ENCODE measurements at regions not wholly inside any gene's neighbourhood (a gene's known extent, or its start where the extent isn't known, plus 50 kb on each side); places are given as distances from the start of the nearest gene placed in this dataset.

GRCh38 chr4:11488657-11489452 lies 60.2 kb upstream of the HS3ST1 start:
- BruUV-seq (replicated peaks), result no TSS peak
- H4K5ac ChIP-seq (ENCODE audit: low read depth, low read length), result no peak overlapping the region
- H2AK9ac ChIP-seq (replicated peaks; ENCODE audit: low read depth, low read length, poor library complexity), result no peak overlapping the region
- H3K23ac ChIP-seq (ENCODE audit: low read depth, low read length), result no peak overlapping the region
- no peak overlapping the region for H3K27ac ChIP-seq (ENCODE audit: insufficient read depth, low read length)
- no peak overlapping the region for H3K9ac ChIP-seq (ENCODE audit: low read depth, low read length)
- no peaks in the 10 kb centered on the region for H3K27me3 ChIP-seq (ENCODE audit: control insufficient read depth, insufficient read depth, low read length)
- no peaks in the 10 kb centered on the region for H3K9me1 ChIP-seq (ENCODE audit: insufficient read depth, low read length)
- CTCF ChIA-PET, result no interaction called here
- no peak overlapping the region for H2BK5ac ChIP-seq (ENCODE audit: low read depth, low read length, poor library complexity, severe bottlenecking)
- no peaks in the 10 kb centered on the region for H3K4me1 ChIP-seq (ENCODE audit: control insufficient read depth, insufficient read depth, low read length)
- no peak overlapping the region for H3K14ac ChIP-seq (replicated peaks; ENCODE audit: low read depth, low read length)
- H4K8ac ChIP-seq (ENCODE audit: low read depth in 2 of 2, low read length in 2 of 2), result no peak overlapping the region
- no peaks in the 10 kb centered on the region for H3K79me1 ChIP-seq (ENCODE audit: low read depth in 1 of 2, low read length in 2 of 2)
- H3K4me2 ChIP-seq (ENCODE audit: low read depth, low read length), result no peak overlapping the region
- no peak overlapping the region for H2AFZ ChIP-seq (replicated peaks; ENCODE audit: low read length, poor library complexity)
- no peak overlapping the region for H2BK20ac ChIP-seq (ENCODE audit: low read depth, low read length)
- WGBS, 2 experiments (ENCODE audit: extremely low coverage in 2 of 2, insufficient read length in 1 of 2), result 86 to 100% methylated on average over 1 to 2 of the region's 6 CpGs
- H2BK120ac ChIP-seq (ENCODE audit: low read depth, low read length), result no peak overlapping the region
- H4K20me1 ChIP-seq (ENCODE audit: insufficient read depth, low read length), result no peaks in the 10 kb centered on the region
- H3K4me3 ChIP-seq (ENCODE audit: insufficient read depth, low read depth, low read length), result no peak overlapping the region
- H3K18ac ChIP-seq (ENCODE audit: low read depth, low read length), result no peak overlapping the region
- H3K56ac ChIP-seq (ENCODE audit: extremely low read depth, insufficient read depth, low read length), result no peak overlapping the region
- no peak overlapping the region for H4K91ac ChIP-seq (ENCODE audit: insufficient read depth, low read depth, low read length)
- DNase-seq (no peak), ATAC-seq (ENCODE audit: low read depth) (no peak)
- H3K4ac ChIP-seq (ENCODE audit: low read depth, low read length), result no peak overlapping the region
- dilution Hi-C loops (cut with HindIII; ENCODE audit: low sequenced_read_pairs, unreplicated experiment), result no loop called here
- no peaks in the 10 kb centered on the region for H3K36me3 ChIP-seq (ENCODE audit: control insufficient read depth, insufficient read depth, low read length)
- in situ Hi-C loops (cut with MboI; ENCODE audit: low sequenced_read_pairs), result no loop called here
- no peak overlapping the region for H2AK5ac ChIP-seq (ENCODE audit: low read depth, low read length)
- no peaks in the 10 kb centered on the region for H3K9me3 ChIP-seq (ENCODE audit: control insufficient read depth, insufficient read depth, low read length)
- TF ChIP-seq, protein P1, sequence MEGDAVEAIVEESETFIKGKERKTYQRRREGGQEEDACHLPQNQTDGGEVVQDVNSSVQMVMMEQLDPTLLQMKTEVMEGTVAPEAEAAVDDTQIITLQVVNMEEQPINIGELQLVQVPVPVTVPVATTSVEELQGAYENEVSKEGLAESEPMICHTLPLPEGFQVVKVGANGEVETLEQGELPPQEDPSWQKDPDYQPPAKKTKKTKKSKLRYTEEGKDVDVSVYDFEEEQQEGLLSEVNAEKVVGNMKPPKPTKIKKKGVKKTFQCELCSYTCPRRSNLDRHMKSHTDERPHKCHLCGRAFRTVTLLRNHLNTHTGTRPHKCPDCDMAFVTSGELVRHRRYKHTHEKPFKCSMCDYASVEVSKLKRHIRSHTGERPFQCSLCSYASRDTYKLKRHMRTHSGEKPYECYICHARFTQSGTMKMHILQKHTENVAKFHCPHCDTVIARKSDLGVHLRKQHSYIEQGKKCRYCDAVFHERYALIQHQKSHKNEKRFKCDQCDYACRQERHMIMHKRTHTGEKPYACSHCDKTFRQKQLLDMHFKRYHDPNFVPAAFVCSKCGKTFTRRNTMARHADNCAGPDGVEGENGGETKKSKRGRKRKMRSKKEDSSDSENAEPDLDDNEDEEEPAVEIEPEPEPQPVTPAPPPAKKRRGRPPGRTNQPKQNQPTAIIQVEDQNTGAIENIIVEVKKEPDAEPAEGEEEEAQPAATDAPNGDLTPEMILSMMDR (conservative IDR thresholded peaks at IDR 0.05; ENCODE audit: low read depth, low read length), result no peak
- TF ChIP-seq RCOR1 (IDR thresholded peaks at IDR 0.05; ENCODE audit: insufficient replicate concordance, low read length) (no peak), CHD1 (IDR thresholded peaks at IDR 0.05; ENCODE audit: low read depth, low read length) (no peak), MAZ (IDR thresholded peaks at IDR 0.05; ENCODE audit: borderline replicate concordance, low read depth, low read length) (no peak), FOS (IDR thresholded peaks at IDR 0.05; ENCODE audit: low read depth, low read length) (no peak), CEBPB (IDR thresholded peaks at IDR 0.05; ENCODE audit: low read depth, low read length) (no peak), RAD21 (IDR thresholded peaks at IDR 0.05; ENCODE audit: low read length) (no peak), NFE2L2 (IDR thresholded peaks at IDR 0.05; ENCODE audit: low read depth, low read length) (no peak), RFX5 (IDR thresholded peaks at IDR 0.05; ENCODE audit: low read depth, low read length) (no peak), BHLHE40 (IDR thresholded peaks at IDR 0.05; ENCODE audit: low read depth, low read length) (no peak), POLR2A (IDR thresholded peaks at IDR 0.05; ENCODE audit: low read depth, low read length) (no peak)
- TF ChIP-seq, protein P2, sequence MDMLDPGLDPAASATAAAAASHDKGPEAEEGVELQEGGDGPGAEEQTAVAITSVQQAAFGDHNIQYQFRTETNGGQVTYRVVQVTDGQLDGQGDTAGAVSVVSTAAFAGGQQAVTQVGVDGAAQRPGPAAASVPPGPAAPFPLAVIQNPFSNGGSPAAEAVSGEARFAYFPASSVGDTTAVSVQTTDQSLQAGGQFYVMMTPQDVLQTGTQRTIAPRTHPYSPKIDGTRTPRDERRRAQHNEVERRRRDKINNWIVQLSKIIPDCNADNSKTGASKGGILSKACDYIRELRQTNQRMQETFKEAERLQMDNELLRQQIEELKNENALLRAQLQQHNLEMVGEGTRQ (IDR thresholded peaks at IDR 0.05; ENCODE audit: low read depth, low read length), result no peak
- intact Hi-C loops (cut with micrococcal nuclease), result no loop called here
- POLR2A ChIA-PET (ENCODE audit: unreplicated experiment), result no interaction called here
- H2BK15ac ChIP-seq (ENCODE audit: low read depth, low read length), result no peak overlapping the region
